Amniotic stem cell (primary cell): ENCODE measurements at regions not wholly inside any gene's neighbourhood (a gene's known extent, or its start where the extent isn't known, plus 50 kb on each side); places are given as distances from the start of the nearest gene placed in this dataset.

Experiments
- DNase-seq: peaks from one replicate; lab custom pipeline; 2025; lab: John Stamatoyannopoulos, UW

GRCh38 chr12:41932470-41932991 is 212.1 kb downstream of the GXYLT1 start:
- DNase-seq: no peak

- no peak for DNase-seq
Observed at GRCh38 chr12:41930866-41931437, 213.7 kb downstream of the GXYLT1 start.

DNA sequence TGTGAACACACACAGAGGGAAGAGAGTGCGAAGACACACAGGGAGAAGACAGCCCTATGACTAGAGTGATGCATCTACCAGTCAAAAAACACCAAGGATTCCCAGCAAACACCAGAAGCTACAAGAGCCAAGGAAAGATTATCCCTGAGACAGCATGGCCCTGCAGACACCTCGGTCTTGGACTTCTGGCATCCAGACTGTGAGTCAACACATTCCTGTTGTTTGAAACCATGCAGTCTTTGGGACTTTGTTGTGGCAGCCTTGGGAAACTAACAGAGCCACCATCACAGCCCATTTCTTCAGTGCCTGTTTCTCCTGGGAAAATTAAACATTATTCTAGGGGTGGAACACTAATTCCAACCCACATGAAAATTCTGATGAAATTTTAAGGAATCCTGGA is 220.6 kb downstream of the GXYLT1 start:
- DNase-seq: no peak

DNA sequence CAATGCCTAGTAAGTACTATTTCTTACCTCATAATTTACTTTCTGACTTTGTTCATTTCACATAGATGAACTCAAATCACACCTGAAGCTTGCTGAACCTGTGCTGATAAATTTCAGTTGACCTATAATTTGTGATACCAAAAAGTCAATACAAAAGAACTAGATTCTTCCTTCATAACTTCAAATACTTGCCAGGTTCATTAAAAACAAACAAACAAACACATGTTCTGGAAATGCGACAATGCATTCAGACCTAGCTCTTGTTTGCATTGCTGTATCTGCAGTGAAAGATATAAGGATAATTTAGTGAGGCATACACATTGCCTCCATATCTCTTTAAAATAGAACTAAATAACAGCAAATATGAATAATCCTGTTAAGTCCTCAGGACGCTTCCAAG is 221.3 kb downstream of the GXYLT1 start:
- DNase-seq: no peak

GRCh38 chr12:41920355-41920754 is 224.3 kb downstream of the GXYLT1 start:
- no peak for DNase-seq

DNA sequence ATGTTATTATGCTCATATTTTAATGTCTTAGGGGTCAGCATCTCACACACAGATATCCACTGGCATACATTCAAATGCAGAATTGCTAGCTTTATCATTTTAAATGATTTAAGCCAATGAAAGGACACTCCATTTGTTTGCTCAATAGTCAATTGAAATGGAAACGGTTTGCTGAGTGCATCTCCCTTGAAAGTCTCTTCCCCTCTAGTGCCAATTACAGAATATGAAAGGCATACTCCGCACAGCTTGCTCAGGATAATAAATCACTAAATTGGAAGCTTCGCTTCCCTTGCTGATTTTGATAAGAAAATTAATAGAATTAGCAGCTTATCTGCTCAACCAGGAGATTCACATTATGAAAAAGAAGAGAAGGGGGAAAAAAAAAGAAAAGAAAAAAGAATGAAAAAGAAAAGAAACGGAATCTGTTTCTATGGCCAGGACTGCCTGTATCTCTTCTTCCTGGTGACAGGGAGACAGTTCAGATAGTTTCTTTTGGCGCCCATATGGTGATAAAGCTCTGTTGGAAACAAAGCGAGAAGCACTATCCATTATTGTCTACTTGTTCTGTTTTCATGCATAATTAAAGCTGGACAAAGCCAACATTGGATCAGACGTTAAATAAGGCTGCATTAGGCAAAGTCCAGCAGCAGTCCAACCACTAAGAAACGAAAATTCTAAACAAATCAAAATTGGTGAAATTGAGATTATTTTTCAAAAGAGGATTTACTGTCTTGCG is 225.0 kb downstream of the GXYLT1 start:
- DNase-seq: no peak

- no peak for DNase-seq
Observed at GRCh38 chr12:41919048-41919447, 225.6 kb downstream of the GXYLT1 start.

GRCh38 chr12:41917938-41918341 is 226.7 kb downstream of the GXYLT1 start:
- DNase-seq: no peak

GRCh38 chr12:41917181-41917580 is 227.5 kb downstream of the GXYLT1 start:
- DNase-seq: no peak

DNA sequence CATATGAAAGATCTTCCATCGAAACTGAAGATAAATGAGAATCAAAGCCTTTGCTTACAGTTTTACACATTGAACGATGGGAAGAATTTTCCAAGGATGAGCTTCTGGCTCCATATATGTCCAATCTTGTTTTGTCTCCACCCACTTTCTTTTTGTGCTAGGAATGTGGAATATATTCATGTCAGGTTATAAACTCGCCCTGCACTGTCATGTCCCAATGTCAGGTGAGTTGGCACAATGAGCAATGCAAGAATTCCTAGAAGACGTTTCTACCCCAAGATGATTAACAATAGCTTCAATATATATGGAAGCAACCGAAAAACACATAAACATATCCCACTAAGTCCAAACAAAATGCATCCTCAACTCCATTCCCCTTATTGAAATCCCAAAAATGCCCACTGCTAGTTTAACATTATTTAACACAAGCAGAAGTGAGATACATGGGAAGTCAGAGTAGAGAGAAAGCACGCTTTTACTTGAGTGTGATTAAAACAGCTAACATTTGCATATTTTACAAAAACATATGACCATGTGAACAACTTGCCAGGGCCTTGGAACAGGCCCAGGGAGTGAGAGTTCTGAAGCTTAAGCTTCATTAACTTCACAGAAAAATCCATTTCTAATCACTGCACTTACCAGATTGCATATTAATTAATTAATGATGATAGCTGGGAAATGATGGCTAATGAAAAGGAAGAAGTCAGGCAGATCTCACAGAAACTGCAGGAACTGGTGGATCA is 233.9 kb downstream of the GXYLT1 start:
- no peak for DNase-seq

DNA sequence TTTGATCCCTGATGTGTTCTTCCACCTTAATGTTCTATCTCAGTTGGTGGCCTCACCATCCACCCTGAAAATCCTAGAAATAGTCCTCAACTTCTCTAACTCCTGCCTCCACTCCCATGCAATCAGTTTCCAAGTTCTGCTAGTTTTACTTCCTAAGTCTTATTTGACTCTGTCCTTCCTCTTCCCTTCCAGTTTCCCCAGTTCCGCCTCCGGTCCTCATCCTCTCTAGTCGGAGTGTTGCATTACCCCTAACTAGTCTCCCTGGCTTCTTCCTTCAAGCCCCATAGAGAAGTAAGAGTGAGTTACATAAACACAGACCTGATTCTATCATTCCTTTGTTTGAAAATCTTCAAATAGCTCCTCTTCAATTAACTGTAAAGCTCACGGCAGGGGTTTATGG is 236.5 kb downstream of the GXYLT1 start:
- DNase-seq: no peak

DNA sequence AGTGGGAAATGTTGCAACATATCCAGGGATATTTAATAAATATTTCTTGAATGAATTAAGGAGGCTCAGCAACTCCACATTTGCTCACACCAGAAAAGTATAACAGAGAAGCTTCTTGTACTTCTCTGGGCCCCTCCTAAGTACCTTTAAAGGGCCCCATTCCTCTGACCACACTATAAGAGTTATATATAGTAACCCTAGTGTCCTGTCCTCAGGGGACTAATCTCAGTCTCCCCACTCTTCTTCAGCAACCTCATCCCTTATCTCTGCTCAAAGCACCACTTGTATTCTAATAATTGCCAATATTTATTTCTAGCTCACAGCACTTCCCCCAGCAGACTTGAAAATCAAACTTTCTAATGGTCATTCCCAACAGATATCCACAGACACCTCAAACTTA is 237.1 kb downstream of the GXYLT1 start:
- no peak for DNase-seq

GRCh38 chr12:41907021-41907420 is 237.7 kb downstream of the GXYLT1 start:
- DNase-seq: no peak

GRCh38 chr12:41905759-41906297 is 238.8 kb downstream of the GXYLT1 start:
- no peak for DNase-seq

DNA sequence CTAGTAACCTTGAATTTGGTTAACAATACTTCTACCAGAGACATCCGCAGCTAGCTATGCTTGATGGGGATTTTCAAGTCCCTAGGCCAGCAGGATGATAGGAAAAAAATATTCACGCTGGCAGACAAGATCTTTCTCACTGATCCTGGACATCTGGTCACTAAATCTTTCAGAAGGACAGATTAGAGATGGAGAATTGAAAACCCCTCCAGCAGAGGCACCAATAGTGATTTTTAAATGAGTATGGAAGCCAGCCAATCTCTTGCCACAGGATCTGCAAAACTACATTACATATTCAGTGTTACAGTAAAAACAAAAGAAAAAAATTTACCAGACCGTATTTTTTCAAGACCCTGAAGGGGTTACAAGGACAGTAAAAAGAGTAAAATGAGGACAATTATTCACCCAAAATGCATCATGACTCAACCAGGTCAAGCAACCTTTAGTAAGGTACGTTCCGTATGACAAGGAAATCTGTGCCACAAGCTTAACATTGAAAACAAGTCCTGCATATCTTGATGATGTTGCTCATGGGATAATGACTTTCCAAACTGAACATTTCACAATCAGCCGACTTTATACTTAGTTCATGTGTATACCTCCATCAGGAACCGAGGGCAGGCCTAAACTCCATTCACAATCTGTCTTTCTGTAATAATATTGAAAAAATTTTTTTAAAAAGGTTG is 239.5 kb downstream of the GXYLT1 start:
- no peak for DNase-seq

DNA sequence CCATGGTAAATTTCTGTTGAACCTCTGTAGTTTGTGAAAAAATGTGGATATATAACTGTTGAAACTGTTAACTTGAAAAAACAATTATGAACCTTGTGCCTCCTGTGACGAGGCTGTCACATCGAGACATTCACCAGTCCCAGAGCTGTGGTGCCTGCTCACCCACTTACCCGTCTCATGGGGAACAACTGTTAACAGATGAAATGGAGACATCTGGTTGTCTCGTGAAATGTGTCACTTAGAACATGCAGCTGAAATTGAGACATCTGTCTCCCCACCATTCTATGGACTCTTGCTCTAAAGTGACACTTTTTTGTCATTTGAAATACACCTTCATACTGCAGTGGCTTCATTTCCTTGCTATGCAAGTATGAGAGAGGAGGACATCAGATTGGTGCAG is 240.6 kb downstream of the GXYLT1 start:
- DNase-seq: no peak

DNA sequence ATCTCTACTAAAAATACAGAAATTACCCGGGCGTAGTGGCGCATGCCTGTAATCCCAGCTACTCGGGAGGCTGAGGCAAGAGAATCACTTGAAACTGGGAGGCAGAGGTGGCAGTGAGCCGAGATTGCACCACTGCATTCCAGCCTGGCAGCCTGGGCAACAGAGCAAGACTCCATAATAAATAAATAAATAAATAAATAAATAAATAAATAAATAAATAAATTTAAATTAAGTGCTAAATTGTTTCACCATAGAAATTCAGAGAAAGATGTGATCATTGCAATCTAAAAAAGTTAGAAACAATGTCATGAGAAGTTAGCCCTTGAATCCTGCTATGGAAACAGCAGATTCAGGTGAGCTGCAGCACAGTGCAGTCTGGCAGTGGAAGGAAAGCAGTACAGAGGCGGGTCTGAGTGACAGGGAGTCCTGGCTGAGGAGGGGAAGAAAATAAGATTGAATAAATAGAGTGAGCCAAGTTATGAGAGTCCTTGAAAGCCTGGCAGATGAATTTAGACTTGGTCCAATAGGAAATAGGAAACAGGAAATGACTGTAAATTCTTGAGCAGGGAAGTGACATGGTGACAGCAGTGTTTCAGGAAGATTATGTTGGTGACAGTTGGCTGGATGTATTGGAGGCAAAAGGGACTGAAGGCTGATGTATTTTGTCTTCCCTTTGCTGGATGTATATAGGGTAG is 241.5 kb downstream of the GXYLT1 start:
- DNase-seq: no peak

GRCh38 chr12:41899577-41899976 is 245.1 kb downstream of the GXYLT1 start:
- DNase-seq: no peak

DNA sequence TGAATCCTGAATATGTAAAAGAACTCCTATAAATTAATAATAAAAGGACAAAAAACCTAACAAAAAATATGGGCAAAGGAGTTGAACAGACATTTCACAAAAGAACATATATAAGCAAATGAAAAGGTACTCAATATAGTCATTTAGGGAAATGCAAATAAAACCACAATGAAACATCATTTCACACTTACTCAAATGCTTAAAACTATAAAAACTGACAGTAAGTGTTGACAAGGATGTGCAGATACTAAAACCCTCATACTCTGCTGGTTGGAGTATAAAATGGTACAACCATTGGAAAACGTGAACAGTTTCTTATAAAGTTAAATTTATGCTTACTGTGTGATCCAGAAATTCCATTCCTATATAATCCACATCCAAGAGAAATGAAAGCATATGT is 247.1 kb downstream of the GXYLT1 start:
- no peak for DNase-seq

DNA sequence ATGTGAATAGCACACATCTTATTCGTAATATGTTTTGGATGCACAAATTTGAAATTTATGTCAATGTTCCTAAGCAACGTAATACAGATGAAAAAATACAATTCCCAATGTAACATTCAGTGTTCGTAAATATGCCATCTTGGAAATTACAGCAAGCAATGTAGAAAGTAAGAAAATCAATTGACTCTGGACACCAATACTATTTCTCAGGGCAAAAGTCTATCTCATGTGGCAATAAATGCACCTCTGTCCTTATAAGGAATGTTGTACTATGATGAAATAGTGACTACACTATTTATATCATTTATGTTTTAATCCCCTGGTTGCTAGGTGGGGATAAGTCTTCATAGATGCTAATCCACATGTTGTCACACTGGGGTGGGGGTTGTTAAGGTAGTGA is 251.2 kb downstream of the GXYLT1 start:
- DNase-seq: no peak

- DNase-seq: no peak
Observed at GRCh38 chr12:41892302-41892701, 252.4 kb downstream of the GXYLT1 start.

- no peak for DNase-seq
Observed at GRCh38 chr12:41891226-41891625, 253.4 kb downstream of the GXYLT1 start.
